GM23248 (cell line): ENCODE measurements at regions not wholly inside any gene's neighbourhood (a gene's known extent, or its start where the extent isn't known, plus 50 kb on each side); places are given as distances from the start of the nearest gene placed in this dataset.

Experiments
- DNase-seq: peaks from one replicate; pipeline ENCODE4 v3.0.0-alpha.2; 2015
- H2AFZ ChIP-seq: fragments of 200-600 bp; sonication (generic); 2 replicates; pipeline ENCODE4 v1.6.1; 2016; ENCODE audit warnings: antibody characterized with exemption
- H3F3A ChIP-seq: fragments of 200-600 bp; sonication (generic); 2 replicates; pipeline ENCODE4 v1.6.1; 2016; ENCODE audit warnings: mild to moderate bottlenecking, antibody characterized with exemption, mixed run types; ENCODE audit not compliant: insufficient read depth
- H3K27ac ChIP-seq: fragments of 200-600 bp; sonication (generic); 2 replicates; pipeline ENCODE4 v1.5.1; 2016; ENCODE audit warnings: mild to moderate bottlenecking
- H3K27me3 ChIP-seq: fragments of 200-600 bp; sonication (generic); replicated peaks from 2 replicates; pipeline ENCODE4 v1.6.1; 2016; ENCODE audit warnings: mild to moderate bottlenecking; ENCODE audit not compliant: insufficient read depth
- H3K36me3 ChIP-seq: fragments of 200-600 bp; sonication (generic); 2 replicates; pipeline ENCODE4 v1.6.1; 2016; ENCODE audit warnings: low read depth, mild to moderate bottlenecking
- H3K4me1 ChIP-seq: fragments of 200-600 bp; sonication (generic); 2 replicates; pipeline ENCODE4 v1.6.1; 2016; ENCODE audit warnings: mild to moderate bottlenecking; ENCODE audit not compliant: insufficient read depth
- H3K4me2 ChIP-seq: fragments of 200-600 bp; sonication (generic); one replicate; pipeline ENCODE4 v1.6.1; 2016; ENCODE audit warnings: mild to moderate bottlenecking; ENCODE audit not compliant: unreplicated experiment
- H3K4me3 ChIP-seq: fragments of 200-600 bp; sonication (generic); 2 replicates; pipeline ENCODE4 v1.5.1; 2016; ENCODE audit warnings: mild to moderate bottlenecking
- H3K79me2 ChIP-seq: fragments of 200-600 bp; sonication (generic); 2 replicates; pipeline ENCODE4 v1.6.1; 2016; ENCODE audit warnings: mild to moderate bottlenecking; ENCODE audit not compliant: insufficient read depth
- H3K9ac ChIP-seq: fragments of 200-600 bp; sonication (generic); 2 replicates; pipeline ENCODE4 v1.6.1; 2016; ENCODE audit warnings: mild to moderate bottlenecking
- H3K9me2 ChIP-seq: fragments of 200-600 bp; sonication (generic); 2 replicates; pipeline ENCODE4 v1.6.1; 2016; ENCODE audit warnings: mixed run types, mild to moderate bottlenecking, moderate library complexity; ENCODE audit not compliant: insufficient read depth
- H3K9me3 ChIP-seq: fragments of 200-600 bp; sonication (generic); one replicate; pipeline ENCODE4 v1.6.1; 2017; ENCODE audit warnings: low read depth
- H4K20me1 ChIP-seq: fragments of 200-600 bp; sonication (generic); 2 replicates; pipeline ENCODE4 v1.6.0; 2016; ENCODE audit not compliant: insufficient read depth
- EZH2 ChIP-seq: fragments of 200-600 bp; sonication (generic); IDR thresholded peaks from 2 replicates; pipeline ENCODE4 v1.6.1; 2018; ENCODE audit warnings: antibody characterized with exemption, mild to moderate bottlenecking; ENCODE audit not compliant: insufficient read depth, poor library complexity, severe bottlenecking
- EZH2phosphoT487 ChIP-seq: fragments of 200-600 bp; sonication (generic); IDR thresholded peaks from 2 replicates; pipeline ENCODE4 v1.6.1; 2018; ENCODE audit warnings: antibody characterized with exemption, moderate library complexity, mild to moderate bottlenecking, low read depth; ENCODE audit not compliant: insufficient read depth
- WGBS, 2 experiments: methylation state at CpG; one replicate each; pipeline ENCODE4 v1.1.6; 2015 to 2017; ENCODE audit warnings: low lambda C conversion rate in 2 of 2, low coverage in 1 of 2; ENCODE audit errors: missing lambda C conversion rate in 2 of 2; 5-methylcytosine and 5-hydroxymethylcytosine counted together
- in situ Hi-C: fragments of 300-500 bp; cut with MboI; formaldehyde crosslinking; loops from 2 replicates; pipeline ENCODE4 v1.15.0; 2020

GRCh38 chr2:236350426-236350825 is 86.2 kb upstream of the ASB18 start:
- no peaks in the 10 kb centered on the region for H3K9me2 ChIP-seq
- H3K4me1 ChIP-seq = no peaks in the 10 kb centered on the region
- no peak for TF ChIP-seq EZH2phosphoT487
- no peak for TF ChIP-seq EZH2
- no peaks in the 10 kb centered on the region for H3K9me3 ChIP-seq
- H3K79me2 ChIP-seq = no peaks in the 10 kb centered on the region
- in situ Hi-C loops = loop anchor here (5.0 kb wide), 1 partner anchor 712 kb away; no protein-coding TSS in a partner anchor
- H3K9ac ChIP-seq = no peak overlapping the region
- H3K4me3 ChIP-seq = no peak overlapping the region
- no peak overlapping the region for H2AFZ ChIP-seq
- H4K20me1 ChIP-seq = no peaks in the 10 kb centered on the region
- H3F3A ChIP-seq = no peaks in the 10 kb centered on the region
- H3K4me2 ChIP-seq = no peak overlapping the region
- DNase-seq = no peak
- WGBS, 2 experiments = 66 to 68% methylated on average over 10 of the region's 10 CpGs
- no peak overlapping the region for H3K27ac ChIP-seq
- H3K27me3 ChIP-seq = peaks cover 25% of the 10 kb centered on the region
- no peaks in the 10 kb centered on the region for H3K36me3 ChIP-seq

GRCh38 chr2:236351966-236352525 is 87.8 kb upstream of the ASB18 start:
- Histone ChIP-seq H3F3A (no peaks in the 10 kb centered on the region), H3K4me2 (no peak overlapping the region), H3K4me3 (no peak overlapping the region), H3K9me2 (no peaks in the 10 kb centered on the region), H3K79me2 (no peaks in the 10 kb centered on the region), H3K9ac (no peak overlapping the region), H3K27ac (no peak overlapping the region), H3K36me3 (no peaks in the 10 kb centered on the region), H4K20me1 (no peaks in the 10 kb centered on the region), H3K4me1 (no peaks in the 10 kb centered on the region), H3K9me3 (no peaks in the 10 kb centered on the region), H2AFZ (no peak overlapping the region), H3K27me3 (peaks cover 19% of the 10 kb centered on the region)
- no peak for TF ChIP-seq EZH2
- TF ChIP-seq EZH2phosphoT487 = no peak
- no peak for DNase-seq
- WGBS, 2 experiments = 52 to 62% methylated on average over 9 to 18 of the region's 18 CpGs
- in situ Hi-C loops = loop anchor here (5.0 kb wide), 1 partner anchor 710 kb away; no protein-coding TSS in a partner anchor

- no peaks in the 10 kb centered on the region for H3K9me3 ChIP-seq
- peaks cover 15% of the 10 kb centered on the region for H3K27me3 ChIP-seq
- H3K79me2 ChIP-seq = no peaks in the 10 kb centered on the region
- TF ChIP-seq EZH2 (no peak), EZH2phosphoT487 (no peak)
- in situ Hi-C loops = loop anchor here (5.0 kb wide), 1 partner anchor 709 kb away; no protein-coding TSS in a partner anchor
- no peaks in the 10 kb centered on the region for H3K36me3 ChIP-seq
- WGBS, 2 experiments = 13 to 14% methylated on average over 14 of the region's 14 CpGs
- H4K20me1 ChIP-seq = no peaks in the 10 kb centered on the region
- H3K9me2 ChIP-seq = no peaks in the 10 kb centered on the region
- H2AFZ ChIP-seq = no peak overlapping the region
- no peak overlapping the region for H3K9ac ChIP-seq
- DNase-seq = peak; percentile 67
- no peaks in the 10 kb centered on the region for H3F3A ChIP-seq
- H3K27ac ChIP-seq = no peak overlapping the region
- H3K4me3 ChIP-seq = no peak overlapping the region
- no peaks in the 10 kb centered on the region for H3K4me1 ChIP-seq
- no peak overlapping the region for H3K4me2 ChIP-seq
These were observed 88.8 kb upstream of the ASB18 start for GRCh38 chr2:236352761-236353593.

- in situ Hi-C loops = loop anchor here (5.0 kb wide), 1 partner anchor 709 kb away; no protein-coding TSS in a partner anchor
- H3K27me3 ChIP-seq = peaks cover 12% of the 10 kb centered on the region; the same call in 1 of the 2 replicates
These were observed 89.4 kb upstream of the ASB18 start for GRCh38 chr2:236353594-236353942.

More at GRCh38 chr2:236353594-236353942, 89.4 kb upstream of the ASB18 start:
- Histone ChIP-seq H3F3A (no peaks in the 10 kb centered on the region), H3K9me2 (no peaks in the 10 kb centered on the region), H3K36me3 (no peaks in the 10 kb centered on the region), H3K9ac (no peak overlapping the region), H3K4me1 (no peaks in the 10 kb centered on the region), H2AFZ (no peak overlapping the region), H3K79me2 (no peaks in the 10 kb centered on the region), H4K20me1 (no peaks in the 10 kb centered on the region), H3K4me3 (no peak overlapping the region), H3K4me2 (no peak overlapping the region), H3K9me3 (no peaks in the 10 kb centered on the region), H3K27ac (no peak overlapping the region)
- 60 to 65% methylated on average over 6 of the region's 6 CpGs for WGBS, 2 experiments
- TF ChIP-seq EZH2 (no peak), EZH2phosphoT487 (no peak)
- DNase-seq = no peak
